Suprapubic skin (tissue), 3 donors: ENCODE measurements at regions not wholly inside any gene's neighbourhood (a gene's known extent, or its start where the extent isn't known, plus 50 kb on each side); places are given as distances from the start of the nearest gene placed in this dataset.

Experiments
- CTCF ChIP-seq, 2 donors: fragments of 200-600 bp in 1 of 2; fragments of 450-650 bp in 1 of 2; sonication (generic) in 1 of 2; IDR thresholded peaks; one replicate each; pipeline ENCODE4 v1.5.1; 2016 to 2019; ENCODE audit warnings: antibody characterized with exemption in 2 of 2, mild to moderate bottlenecking in 1 of 2, moderate library complexity in 1 of 2
- POLR2A ChIP-seq, 2 donors: fragments of 450-650 bp; IDR thresholded peaks; one replicate each; pipeline ENCODE4 v1.6.1; 2017; ENCODE audit warnings: antibody characterized with exemption in 2 of 2, mild to moderate bottlenecking in 2 of 2, moderate library complexity in 2 of 2

DNA sequence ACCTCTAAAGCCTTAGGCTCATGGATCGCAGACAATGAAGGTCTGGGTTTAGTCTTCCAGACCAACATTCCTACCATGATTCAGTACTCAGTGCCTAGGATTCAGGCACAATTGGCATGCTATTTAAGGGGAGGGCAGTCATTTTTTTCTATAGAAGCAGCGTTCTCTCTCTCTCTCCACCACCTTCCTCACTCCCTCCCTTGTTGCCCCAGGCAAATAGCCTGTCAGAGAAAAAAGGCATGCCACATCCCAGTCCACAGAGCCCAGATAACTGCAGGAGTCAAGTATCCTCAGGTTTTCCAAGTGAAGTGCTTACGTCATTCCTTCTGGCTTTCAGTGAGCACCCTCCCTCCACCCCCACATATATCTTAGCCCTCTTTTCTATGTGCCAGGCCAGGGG is 533.0 kb downstream of the BCOR start:
- TF ChIP-seq CTCF (IDR thresholded peaks at IDR 0.05) = no peak
- no peak for TF ChIP-seq POLR2A (IDR thresholded peaks at IDR 0.05)
